DOHH2 (cell line): ENCODE measurements at regions not wholly inside any gene's neighbourhood (a gene's known extent, or its start where the extent isn't known, plus 50 kb on each side); places are given as distances from the start of the nearest gene placed in this dataset.

Source experiments
- H3F3A ChIP-seq: fragments of 200-600 bp; sonication (generic), shearing (Covaris generic); 2 replicates; pipeline ENCODE4 v1.6.0; 2016; ENCODE audit warnings: antibody characterized with exemption, mild to moderate bottlenecking; ENCODE audit not compliant: control insufficient read depth, insufficient read depth
- H3K27ac ChIP-seq: fragments of 200-600 bp; sonication (generic); 2 replicates; pipeline ENCODE4 v1.5.1; 2014; ENCODE audit warnings: low read depth, mild to moderate bottlenecking, low read length, moderate library complexity
- H3K27me3 ChIP-seq: fragments of 200-600 bp; sonication (generic); 2 replicates; pipeline ENCODE4 v1.6.1; 2014; ENCODE audit warnings: mild to moderate bottlenecking, low read length, mixed read lengths; ENCODE audit not compliant: control insufficient read depth
- H3K36me3 ChIP-seq: fragments of 200-600 bp; sonication (generic); 2 replicates; pipeline ENCODE4 v1.6.1; 2014; ENCODE audit warnings: mild to moderate bottlenecking, low read length, moderate library complexity, mixed read lengths; ENCODE audit not compliant: control insufficient read depth
- H3K4me1 ChIP-seq: fragments of 200-600 bp; sonication (generic); 2 replicates; pipeline ENCODE4 v1.6.1; 2014; ENCODE audit warnings: mild to moderate bottlenecking, low read length, mixed read lengths; ENCODE audit not compliant: control insufficient read depth
- H3K4me2 ChIP-seq: fragments of 200-600 bp; sonication (generic); 2 replicates; pipeline ENCODE4 v1.6.0; 2014; ENCODE audit warnings: mild to moderate bottlenecking, low read length, moderate library complexity
- H3K4me3 ChIP-seq: fragments of 200-600 bp; sonication (generic); 2 replicates; pipeline ENCODE4 v1.5.1; 2014; ENCODE audit warnings: mild to moderate bottlenecking, low read length, mixed read lengths
- H3K79me2 ChIP-seq: fragments of 200-600 bp; sonication (generic); 2 replicates; pipeline ENCODE4 v1.6.1; 2014; ENCODE audit warnings: mild to moderate bottlenecking, low read length, mixed read lengths; ENCODE audit not compliant: control insufficient read depth
- H3K9me2 ChIP-seq: fragments of 200-600 bp; sonication (generic); replicated peaks from 2 replicates; pipeline ENCODE4 v1.6.1; 2014; ENCODE audit warnings: mild to moderate bottlenecking, low read length, mixed read lengths; ENCODE audit not compliant: control insufficient read depth
- H3K9me3 ChIP-seq: fragments of 200-600 bp; sonication (generic); 2 replicates; pipeline ENCODE4 v1.6.1; 2014; ENCODE audit warnings: antibody characterized with exemption, low read length, mixed read lengths; ENCODE audit not compliant: control insufficient read depth, insufficient read depth
- H4K20me1 ChIP-seq: fragments of 200-600 bp; sonication (generic); 2 replicates; pipeline ENCODE4 v1.6.0; 2014; ENCODE audit warnings: low read depth, mild to moderate bottlenecking, antibody characterized with exemption, low read length, moderate library complexity; ENCODE audit not compliant: control insufficient read depth, insufficient read depth
- CTCF ChIP-seq: fragments of 200-600 bp; sonication (generic); IDR thresholded peaks from one replicate; pipeline ENCODE4 v1.5.1; 2014; ENCODE audit warnings: antibody characterized with exemption, mild to moderate bottlenecking, low read depth, low read length; ENCODE audit not compliant: poor library complexity, severe bottlenecking
- EZH2phosphoT487 ChIP-seq: fragments of 200-600 bp; sonication (generic); IDR thresholded peaks from 2 replicates; pipeline ENCODE4 v1.6.1; 2017; ENCODE audit warnings: borderline replicate concordance, mild to moderate bottlenecking, antibody characterized with exemption, low read length, moderate library complexity, mixed read lengths

GRCh38 chr14:62470935-62471334, 574.3 kb downstream of the KCNH5 start:
- H3K79me2 ChIP-seq, result no peaks in the 10 kb centered on the region
- no peak overlapping the region for H3K4me3 ChIP-seq
- H3K9me2 ChIP-seq, result no peaks in the 10 kb centered on the region
- H3K4me2 ChIP-seq, result no peak overlapping the region
- no peak overlapping the region for H3K27ac ChIP-seq
- H3K27me3 ChIP-seq, result no peaks in the 10 kb centered on the region
- H3K36me3 ChIP-seq, result no peaks in the 10 kb centered on the region
- H3F3A ChIP-seq, result no peaks in the 10 kb centered on the region
- TF ChIP-seq CTCF (no peak), EZH2phosphoT487 (no peak)
- H3K9me3 ChIP-seq, result no peaks in the 10 kb centered on the region
- no peaks in the 10 kb centered on the region for H3K4me1 ChIP-seq
- no peaks in the 10 kb centered on the region for H4K20me1 ChIP-seq

- no peaks in the 10 kb centered on the region for H4K20me1 ChIP-seq
- H3K36me3 ChIP-seq, result no peaks in the 10 kb centered on the region
- H3F3A ChIP-seq, result no peaks in the 10 kb centered on the region
- no peaks in the 10 kb centered on the region for H3K79me2 ChIP-seq
- TF ChIP-seq EZH2phosphoT487 (no peak), CTCF (no peak)
- no peak overlapping the region for H3K4me2 ChIP-seq
- no peak overlapping the region for H3K4me3 ChIP-seq
- no peaks in the 10 kb centered on the region for H3K27me3 ChIP-seq
- no peaks in the 10 kb centered on the region for H3K4me1 ChIP-seq
- no peaks in the 10 kb centered on the region for H3K9me3 ChIP-seq
- no peak overlapping the region for H3K27ac ChIP-seq
- no peaks in the 10 kb centered on the region for H3K9me2 ChIP-seq
These were observed 554.1 kb downstream of the KCNH5 start for GRCh38 chr14:62491146-62491545.

- H3K4me2 ChIP-seq, result no peak overlapping the region
- no peaks in the 10 kb centered on the region for H3K4me1 ChIP-seq
- H3K27ac ChIP-seq, result no peak overlapping the region
- no peaks in the 10 kb centered on the region for H3K79me2 ChIP-seq
- no peaks in the 10 kb centered on the region for H3F3A ChIP-seq
- TF ChIP-seq EZH2phosphoT487 (no peak), CTCF (no peak)
- H3K27me3 ChIP-seq, result no peaks in the 10 kb centered on the region
- H3K9me3 ChIP-seq, result peaks cover 8% of the 10 kb centered on the region; the same call in 1 of the 2 replicates
- H3K9me2 ChIP-seq, result no peaks in the 10 kb centered on the region
- H3K36me3 ChIP-seq, result no peaks in the 10 kb centered on the region
- no peaks in the 10 kb centered on the region for H4K20me1 ChIP-seq
- H3K4me3 ChIP-seq, result no peak overlapping the region
These were observed 547.5 kb downstream of the KCNH5 start for GRCh38 chr14:62497708-62498107.

- H3F3A ChIP-seq, result no peaks in the 10 kb centered on the region
- H3K79me2 ChIP-seq, result no peaks in the 10 kb centered on the region
- no peaks in the 10 kb centered on the region for H3K36me3 ChIP-seq
- H3K27me3 ChIP-seq, result no peaks in the 10 kb centered on the region
- H3K9me2 ChIP-seq, result no peaks in the 10 kb centered on the region
- H4K20me1 ChIP-seq, result no peaks in the 10 kb centered on the region
- H3K4me1 ChIP-seq, result no peaks in the 10 kb centered on the region
- H3K27ac ChIP-seq, result no peak overlapping the region
- H3K4me2 ChIP-seq, result no peak overlapping the region
- H3K9me3 ChIP-seq, result peaks cover 8% of the 10 kb centered on the region; the same call in 1 of the 2 replicates
- TF ChIP-seq CTCF, result no peak
- no peak for TF ChIP-seq EZH2phosphoT487
- no peak overlapping the region for H3K4me3 ChIP-seq
These were observed 544.1 kb downstream of the KCNH5 start for GRCh38 chr14:62501021-62501750.
